ENCODE measurements at regions not wholly inside any gene's neighbourhood (a gene's known extent, or its start where the extent isn't known, plus 50 kb on each side); places are given as distances from the start of the nearest gene placed in this dataset.

DNA sequence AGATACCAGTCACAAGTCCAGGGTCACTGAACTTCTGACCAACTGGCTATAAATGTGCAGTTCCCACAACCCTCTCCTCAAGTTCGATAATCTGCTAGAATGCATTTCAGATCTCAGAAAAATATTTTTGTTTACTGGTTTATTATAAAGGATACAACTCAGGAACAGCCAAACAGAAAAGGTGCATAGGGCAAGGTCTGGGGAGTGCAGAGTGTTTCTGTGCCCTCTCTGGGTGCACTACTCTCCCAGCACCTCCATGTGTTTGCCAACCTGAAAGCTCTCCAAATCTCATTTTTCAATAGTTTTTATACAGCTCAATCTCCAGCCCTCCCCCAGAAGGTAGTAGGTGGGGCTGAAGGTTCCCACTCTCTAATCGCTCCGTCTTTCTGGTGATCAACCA is 85.2 kb downstream of the SKA1 start:
- intact Hi-C loops (cut with DNase I; ENCODE audit: low total_unique reads), result no loop called here
- TF ChIP-seq POLR2A (IDR thresholded peaks at IDR 0.05), result no peak
- TF ChIP-seq EP300 (IDR thresholded peaks at IDR 0.05), result no peak
- no peak for TF ChIP-seq POLR2AphosphoS5 (IDR thresholded peaks at IDR 0.05)
- TF ChIP-seq, protein P1, sequence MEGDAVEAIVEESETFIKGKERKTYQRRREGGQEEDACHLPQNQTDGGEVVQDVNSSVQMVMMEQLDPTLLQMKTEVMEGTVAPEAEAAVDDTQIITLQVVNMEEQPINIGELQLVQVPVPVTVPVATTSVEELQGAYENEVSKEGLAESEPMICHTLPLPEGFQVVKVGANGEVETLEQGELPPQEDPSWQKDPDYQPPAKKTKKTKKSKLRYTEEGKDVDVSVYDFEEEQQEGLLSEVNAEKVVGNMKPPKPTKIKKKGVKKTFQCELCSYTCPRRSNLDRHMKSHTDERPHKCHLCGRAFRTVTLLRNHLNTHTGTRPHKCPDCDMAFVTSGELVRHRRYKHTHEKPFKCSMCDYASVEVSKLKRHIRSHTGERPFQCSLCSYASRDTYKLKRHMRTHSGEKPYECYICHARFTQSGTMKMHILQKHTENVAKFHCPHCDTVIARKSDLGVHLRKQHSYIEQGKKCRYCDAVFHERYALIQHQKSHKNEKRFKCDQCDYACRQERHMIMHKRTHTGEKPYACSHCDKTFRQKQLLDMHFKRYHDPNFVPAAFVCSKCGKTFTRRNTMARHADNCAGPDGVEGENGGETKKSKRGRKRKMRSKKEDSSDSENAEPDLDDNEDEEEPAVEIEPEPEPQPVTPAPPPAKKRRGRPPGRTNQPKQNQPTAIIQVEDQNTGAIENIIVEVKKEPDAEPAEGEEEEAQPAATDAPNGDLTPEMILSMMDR (IDR thresholded peaks at IDR 0.05), result no peak
- DNase-seq, result no peak
- no peak overlapping the region for H3K4me3 ChIP-seq
- H3K27ac ChIP-seq, result no peak overlapping the region
- no peaks in the 10 kb centered on the region for H3K27me3 ChIP-seq
- no peaks in the 10 kb centered on the region for H3K36me3 ChIP-seq
- H3K4me1 ChIP-seq, result no peaks in the 10 kb centered on the region
- WGBS, 5 donors, result 77 to 89% (median 88%) methylated on average over 3 of the region's 3 CpGs
- H3K9me3 ChIP-seq, result no peaks in the 10 kb centered on the region

GRCh38 chr18:50460716-50461115 is 85.9 kb downstream of the SKA1 start:
- DNase-seq, result no peak
- Histone ChIP-seq H3K9me3 (no peaks in the 10 kb centered on the region), H3K4me3 (no peak overlapping the region), H3K36me3 (no peaks in the 10 kb centered on the region), H3K4me1 (no peaks in the 10 kb centered on the region), H3K27ac (no peak overlapping the region), H3K27me3 (no peaks in the 10 kb centered on the region)
- TF ChIP-seq POLR2AphosphoS5 (IDR thresholded peaks at IDR 0.05) (no peak), EP300 (IDR thresholded peaks at IDR 0.05) (no peak), POLR2A (IDR thresholded peaks at IDR 0.05) (no peak)
- TF ChIP-seq, protein P1 (IDR thresholded peaks at IDR 0.05), result no peak
- 77 to 94% (median 92%) methylated on average over 3 of the region's 3 CpGs for WGBS, 5 donors
- intact Hi-C loops (cut with DNase I; ENCODE audit: low total_unique reads), result no loop called here

GRCh38 chr18:50461251-50461650 is 86.4 kb downstream of the SKA1 start:
- Histone ChIP-seq H3K36me3 (no peaks in the 10 kb centered on the region), H3K27ac (no peak overlapping the region), H3K4me1 (no peaks in the 10 kb centered on the region), H3K27me3 (no peaks in the 10 kb centered on the region), H3K9me3 (no peaks in the 10 kb centered on the region), H3K4me3 (no peak overlapping the region)
- DNase-seq, result no peak
- TF ChIP-seq EP300 (IDR thresholded peaks at IDR 0.05), result no peak
- no peak for TF ChIP-seq POLR2AphosphoS5 (IDR thresholded peaks at IDR 0.05)
- TF ChIP-seq, protein P1 (IDR thresholded peaks at IDR 0.05), result no peak
- no peak for TF ChIP-seq POLR2A (IDR thresholded peaks at IDR 0.05)
- intact Hi-C loops (cut with DNase I; ENCODE audit: low total_unique reads), result no loop called here

GRCh38 chr18:50465211-50466153 is 90.6 kb downstream of the SKA1 start:
- peaks cover 0 to 7% (median 0%) of the 10 kb centered on the region in 4 donors for H3K4me1 ChIP-seq
- no peak for TF ChIP-seq POLR2A (IDR thresholded peaks at IDR 0.05)
- TF ChIP-seq EP300 (IDR thresholded peaks at IDR 0.05), result no peak
- no peaks in the 10 kb centered on the region for H3K9me3 ChIP-seq
- H3K27me3 ChIP-seq, result no peaks in the 10 kb centered on the region
- intact Hi-C loops (cut with DNase I; ENCODE audit: low total_unique reads), result no loop called here
- DNase-seq, result no peak
- WGBS, 5 donors, result 88 to 91% (median 91%) methylated on average over 7 of the region's 7 CpGs
- H3K36me3 ChIP-seq, result no peaks in the 10 kb centered on the region
- H3K4me3 ChIP-seq, result no peak overlapping the region
- H3K27ac ChIP-seq, result no peak overlapping the region

- no peak for DNase-seq
- H3K27me3 ChIP-seq, result no peaks in the 10 kb centered on the region
- no peak overlapping the region for H3K27ac ChIP-seq
- TF ChIP-seq POLR2AphosphoS5 (IDR thresholded peaks at IDR 0.05) (no peak), EP300 (IDR thresholded peaks at IDR 0.05) (no peak), POLR2A (IDR thresholded peaks at IDR 0.05) (no peak)
- TF ChIP-seq, protein P1 (IDR thresholded peaks at IDR 0.05), result no peak
- peaks cover 0 to 7% (median 0%) of the 10 kb centered on the region in 4 donors for H3K4me1 ChIP-seq
- H3K9me3 ChIP-seq, result no peaks in the 10 kb centered on the region
- no peak overlapping the region for H3K4me3 ChIP-seq
- H3K36me3 ChIP-seq, result no peaks in the 10 kb centered on the region
- intact Hi-C loops (cut with DNase I; ENCODE audit: low total_unique reads), result no loop called here
Observed at GRCh38 chr18:50466634-50467033, 91.8 kb downstream of the SKA1 start.
